ENCODE measurements at regions not wholly inside any gene's neighbourhood (a gene's known extent, or its start where the extent isn't known, plus 50 kb on each side); places are given as distances from the start of the nearest gene placed in this dataset.

DNA sequence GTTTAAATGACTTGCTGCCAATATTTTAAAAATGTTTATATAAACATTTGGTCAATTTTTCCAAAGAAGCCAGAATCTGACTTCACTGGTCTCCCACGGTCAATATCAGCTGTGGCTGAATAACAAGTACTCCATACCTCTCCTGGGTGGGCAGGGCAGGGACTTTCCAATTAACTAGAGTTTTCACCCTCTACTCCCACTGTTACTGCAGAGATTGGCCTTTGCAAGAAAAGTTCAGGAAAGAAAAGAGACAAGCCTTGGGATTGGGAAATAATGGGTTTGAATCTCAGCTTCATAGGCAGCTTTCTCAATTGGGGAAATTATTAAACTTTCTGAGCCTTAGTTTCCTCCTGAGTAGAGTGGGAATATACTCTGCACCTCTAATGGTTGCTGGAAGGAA is 236.9 kb downstream of the PRL start:
- WGBS, 2 donors: 53 to 55% methylated on average over 1 of the region's 1 CpG
- H3K4me3 ChIP-seq: no peak overlapping the region
- TF ChIP-seq EP300 (IDR thresholded peaks at IDR 0.05) (no peak), CTCF (IDR thresholded peaks at IDR 0.05) (no peak), POLR2A (IDR thresholded peaks at IDR 0.05) (no peak)

GRCh38 chr6:22062807-22063408 is 233.9 kb downstream of the PRL start:
- DNase-seq (ENCODE audit: low spot score in 2 of 2): peak in 1 of 2 donors; percentile 13
- TF ChIP-seq CTCF (IDR thresholded peaks at IDR 0.05) (no peak), EP300 (IDR thresholded peaks at IDR 0.05) (peak in 1 of 2 donors; percentile 35)
- no peaks in the 10 kb centered on the region for H3K27me3 ChIP-seq
- H3K27ac ChIP-seq: peak overlapping the region in 1 of 4 donors; percentile 17
- no peaks in the 10 kb centered on the region for H3K9me3 ChIP-seq
- peaks cover 0 to 26% (median 0%) of the 10 kb centered on the region in 4 donors for H3K4me1 ChIP-seq
- 74 to 81% methylated on average over 21 of the region's 21 CpGs for WGBS, 2 donors
- H3K36me3 ChIP-seq: no peaks in the 10 kb centered on the region
- no peak overlapping the region for H3K4me3 ChIP-seq

More for the DNA sequence above, 236.9 kb downstream of the PRL start:
- Histone ChIP-seq H3K36me3 (no peaks in the 10 kb centered on the region), H3K27me3 (no peaks in the 10 kb centered on the region), H3K27ac (no peak overlapping the region), H3K4me1 (peaks cover 0 to 20% (median 0%) of the 10 kb centered on the region in 4 donors), H3K9me3 (no peaks in the 10 kb centered on the region)
- no peak for DNase-seq (ENCODE audit: low spot score in 2 of 2)

DNA sequence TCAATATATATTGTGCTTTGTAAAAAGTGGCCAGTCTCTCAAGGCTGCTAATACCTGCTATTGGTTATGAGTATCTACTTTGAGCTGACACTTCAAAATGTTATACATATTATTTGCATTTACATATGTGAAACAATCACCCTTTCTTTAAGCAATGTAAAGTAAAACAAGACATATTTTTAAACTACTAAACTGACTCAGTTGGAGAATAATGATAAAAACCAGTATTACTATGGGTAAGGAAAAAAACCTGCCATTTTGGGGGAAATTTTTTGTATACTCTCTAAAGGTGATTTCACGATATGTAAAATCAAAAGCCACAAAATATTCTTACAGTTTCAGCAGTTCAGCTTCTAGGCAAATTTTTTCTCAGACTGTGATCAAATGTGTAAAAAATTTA is 232.3 kb downstream of the PRL start:
- no peak overlapping the region for H3K4me3 ChIP-seq
- H3K27me3 ChIP-seq: no peaks in the 10 kb centered on the region
- H3K36me3 ChIP-seq: no peaks in the 10 kb centered on the region
- no peak for DNase-seq (ENCODE audit: low spot score in 2 of 2)
- H3K9me3 ChIP-seq: no peaks in the 10 kb centered on the region
- H3K4me1 ChIP-seq: peaks cover 0 to 26% (median 0%) of the 10 kb centered on the region in 4 donors
- TF ChIP-seq EP300 (IDR thresholded peaks at IDR 0.05): no peak
- H3K27ac ChIP-seq: no peak overlapping the region
- 95% methylated on average over 1 of the region's 1 CpG for WGBS, 2 donors

DNA sequence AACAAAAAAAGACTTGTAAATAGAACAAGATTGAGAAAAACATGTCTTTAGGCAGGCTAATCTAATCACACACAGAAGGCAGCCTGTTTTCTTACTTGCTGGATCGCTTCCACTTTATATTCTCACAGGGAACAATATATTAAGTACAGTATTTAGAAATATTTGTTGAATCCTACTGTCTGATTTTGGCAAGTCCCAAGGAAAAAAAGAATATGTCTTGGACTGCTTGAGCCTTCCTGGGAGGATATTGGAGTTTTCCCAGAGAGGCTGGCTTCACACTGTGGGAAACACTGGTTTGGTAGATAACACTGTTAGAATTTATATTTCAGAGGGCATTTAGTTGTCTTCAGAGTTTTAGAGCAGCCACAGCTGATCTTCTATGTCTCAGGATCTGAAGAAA is 229.7 kb downstream of the PRL start:
- TF ChIP-seq CTCF (IDR thresholded peaks at IDR 0.05) (no peak), POLR2A (IDR thresholded peaks at IDR 0.05) (no peak), EP300 (IDR thresholded peaks at IDR 0.05) (no peak)
- WGBS, 2 donors: 33 to 35% methylated on average over 1 of the region's 1 CpG
- Histone ChIP-seq H3K27me3 (no peaks in the 10 kb centered on the region), H3K4me3 (no peak overlapping the region), H3K9me3 (no peaks in the 10 kb centered on the region), H3K27ac (peak overlapping the region in 2 of 4 donors; percentile 14 to 63), H3K36me3 (no peaks in the 10 kb centered on the region), H3K4me1 (peaks cover 0 to 39% (median 5%) of the 10 kb centered on the region in 4 donors)
- DNase-seq (ENCODE audit: low spot score in 2 of 2): no peak

GRCh38 chr6:22067671-22068070 is 229.2 kb downstream of the PRL start:
- Histone ChIP-seq H3K9me3 (no peaks in the 10 kb centered on the region), H3K27ac (peak overlapping the region in 2 of 4 donors; percentile 14 to 63), H3K36me3 (no peaks in the 10 kb centered on the region), H3K27me3 (no peaks in the 10 kb centered on the region), H3K4me1 (peaks cover 0 to 44% (median 5%) of the 10 kb centered on the region in 4 donors), H3K4me3 (no peak overlapping the region)
- no peak for DNase-seq (ENCODE audit: low spot score in 2 of 2)
- no peak for TF ChIP-seq CTCF (IDR thresholded peaks at IDR 0.05)
- no peak for TF ChIP-seq POLR2A (IDR thresholded peaks at IDR 0.05)
- no peak for TF ChIP-seq EP300 (IDR thresholded peaks at IDR 0.05)
- WGBS, 2 donors: 88 to 90% methylated on average over 2 of the region's 2 CpGs
